Lung (tissue), 11 donors: ENCODE measurements at regions not wholly inside any gene's neighbourhood (a gene's known extent, or its start where the extent isn't known, plus 50 kb on each side); places are given as distances from the start of the nearest gene placed in this dataset.
A peak's percentile ranks its signal among the peaks of the same experiment; 100 is the strongest.

ENCODE experiments used
- ATAC-seq: fragments of 200-7000 bp; cut with Tn5 transposase; one replicate; pipeline ENCODE4 v1.9.1; 2020; ENCODE audit warnings: moderate number of reproducible peaks; ENCODE audit not compliant: insufficient read depth, low FRiP score
- DNase-seq, 3 donors: peaks; one replicate each; pipeline ENCODE4 v3.0.0-alpha.2; 2013 to 2017
- H3K27ac ChIP-seq, 2 donors: one replicate each; pipeline ENCODE4 v1.5.1; 2013; ENCODE audit warnings: mild to moderate bottlenecking in 2 of 2, moderate library complexity in 2 of 2, control low read depth in 1 of 2, inconsistent platforms in 1 of 2, low read depth in 1 of 2, low read length in 1 of 2
- H3K27me3 ChIP-seq, 3 donors: one replicate each; pipeline ENCODE4 v1.5.1; 2013; ENCODE audit warnings: low read length in 2 of 3; ENCODE audit not compliant: control insufficient read depth in 3 of 3, insufficient read depth in 3 of 3
- H3K36me3 ChIP-seq, 4 donors: one replicate each; pipeline ENCODE4 v1.5.1; 2013; ENCODE audit warnings: low read length in 4 of 4, mild to moderate bottlenecking in 1 of 4, moderate library complexity in 1 of 4; ENCODE audit not compliant: control insufficient read depth in 4 of 4, insufficient read depth in 4 of 4
- H3K4me1 ChIP-seq, 5 donors: one replicate each; pipeline ENCODE4 v1.5.1; 2013; ENCODE audit warnings: low read length in 5 of 5, mild to moderate bottlenecking in 2 of 5, moderate library complexity in 1 of 5; ENCODE audit not compliant: control insufficient read depth in 5 of 5, insufficient read depth in 5 of 5
- H3K4me3 ChIP-seq: one replicate; pipeline ENCODE4 v1.5.1; 2013; ENCODE audit warnings: mild to moderate bottlenecking, control low read depth, moderate library complexity
- H3K9ac ChIP-seq, 2 donors: one replicate each; pipeline ENCODE4 v1.5.1; 2013; ENCODE audit warnings: low read length in 2 of 2, control low read depth in 1 of 2; ENCODE audit not compliant: insufficient read depth in 1 of 2
- H3K9me3 ChIP-seq, 4 donors: one replicate each; pipeline ENCODE4 v1.5.1; 2013; ENCODE audit warnings: low read length in 3 of 4, mild to moderate bottlenecking in 1 of 4, moderate library complexity in 1 of 4; ENCODE audit not compliant: control insufficient read depth in 4 of 4, insufficient read depth in 3 of 4
- CTCF ChIP-seq: IDR thresholded peaks from 2 replicates; pipeline ENCODE4 v1.5.1; 2012; ENCODE audit warnings: mild to moderate bottlenecking; ENCODE audit errors: control extremely low read depth, extremely low read depth
- WGBS, 2 donors: extraction: QIAGEN DNeasy Blood & Tissue Kit; methylation state at CpG; one replicate each; pipeline ENCODE4 v1.1.7; 2013; 5-methylcytosine and 5-hydroxymethylcytosine counted together
- donor health status: control.
- donor health status: control.
- donor health status: Bipolar disorder and iron deficiency.
- donor health status: healthy.
- donor health status: DM: yes; HTN: yes; CAD: no.

GRCh38 chr10:84988011-84988410 is 659.6 kb downstream of the CCSER2 start:
- no peak for ATAC-seq
- H3K9ac ChIP-seq, result no peak overlapping the region
- H3K9me3 ChIP-seq, result no peaks in the 10 kb centered on the region
- H3K27me3 ChIP-seq, result no peaks in the 10 kb centered on the region
- no peak for TF ChIP-seq CTCF
- DNase-seq, result no peak
- WGBS, 2 donors, result 77 to 81% methylated on average over 2 of the region's 2 CpGs
- H3K27ac ChIP-seq, result no peak overlapping the region
- H3K4me3 ChIP-seq, result no peak overlapping the region
- H3K36me3 ChIP-seq, result no peaks in the 10 kb centered on the region
- H3K4me1 ChIP-seq, result no peaks in the 10 kb centered on the region

GRCh38 chr10:84990713-84991112 is 662.3 kb downstream of the CCSER2 start:
- 45 to 49% methylated on average over 9 of the region's 9 CpGs for WGBS, 2 donors
- no peaks in the 10 kb centered on the region for H3K36me3 ChIP-seq
- DNase-seq, result no peak
- no peak overlapping the region for H3K4me3 ChIP-seq
- no peaks in the 10 kb centered on the region for H3K4me1 ChIP-seq
- ATAC-seq, result no peak
- no peak for TF ChIP-seq CTCF
- H3K27ac ChIP-seq, result no peak overlapping the region
- H3K27me3 ChIP-seq, result no peaks in the 10 kb centered on the region
- no peaks in the 10 kb centered on the region for H3K9me3 ChIP-seq
- H3K9ac ChIP-seq, result no peak overlapping the region

GRCh38 chr10:84991301-84991700 is 662.9 kb downstream of the CCSER2 start:
- TF ChIP-seq CTCF, result no peak
- no peak overlapping the region for H3K27ac ChIP-seq
- no peak overlapping the region for H3K9ac ChIP-seq
- DNase-seq, result peak in 1 of 3 donors; percentile 10
- H3K4me1 ChIP-seq, result no peaks in the 10 kb centered on the region
- H3K4me3 ChIP-seq, result no peak overlapping the region
- no peaks in the 10 kb centered on the region for H3K36me3 ChIP-seq
- H3K27me3 ChIP-seq, result no peaks in the 10 kb centered on the region
- no peak for ATAC-seq
- no peaks in the 10 kb centered on the region for H3K9me3 ChIP-seq
- 55 to 65% methylated on average over 2 of the region's 2 CpGs for WGBS, 2 donors

DNA sequence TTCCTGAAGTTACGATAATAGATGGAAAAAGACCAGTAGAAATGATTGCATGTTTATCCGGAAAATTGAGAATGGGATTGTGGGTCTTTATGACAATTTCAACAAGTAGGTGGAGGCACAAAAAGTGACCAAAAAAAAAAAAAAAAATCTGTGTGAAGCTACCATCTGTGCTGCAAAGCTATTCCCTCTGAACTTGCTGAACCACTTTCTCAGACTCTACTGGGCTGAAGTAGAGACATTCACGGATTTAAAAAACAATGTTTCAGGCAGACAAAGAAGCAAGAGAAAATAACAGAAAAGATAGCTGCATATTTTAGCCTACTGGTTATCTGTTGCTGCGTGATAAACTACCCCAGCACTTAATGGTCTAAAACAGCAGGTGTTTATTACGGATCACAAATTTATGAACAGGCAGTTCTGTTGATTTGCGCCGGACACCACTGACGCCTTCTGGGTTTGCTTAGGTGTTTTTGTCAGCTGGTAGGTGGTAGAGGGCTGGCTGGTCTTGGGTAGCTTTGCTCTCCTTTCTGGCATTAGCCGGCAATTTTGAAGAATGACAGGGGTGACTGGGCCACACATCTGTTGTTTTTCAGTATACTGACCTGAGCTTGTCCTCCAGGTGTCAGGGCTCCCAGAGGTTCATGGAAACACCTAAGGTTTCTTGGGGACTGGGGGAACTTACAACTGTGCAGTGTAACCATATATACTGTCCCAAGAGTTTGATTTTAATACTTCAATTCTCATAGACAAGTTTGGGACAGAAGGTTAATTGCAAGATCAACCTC is 665.1 kb downstream of the CCSER2 start:
- no peak for TF ChIP-seq CTCF
- Histone ChIP-seq H3K4me1 (no peaks in the 10 kb centered on the region), H3K27ac (no peak overlapping the region), H3K4me3 (no peak overlapping the region), H3K27me3 (no peaks in the 10 kb centered on the region), H3K9ac (no peak overlapping the region), H3K36me3 (no peaks in the 10 kb centered on the region), H3K9me3 (no peaks in the 10 kb centered on the region)
- no peak for DNase-seq
- ATAC-seq, result no peak
- WGBS, 2 donors, result 88 to 92% methylated on average over 9 of the region's 9 CpGs
